ENCODE measurements at regions not wholly inside any gene's neighbourhood (a gene's known extent, or its start where the extent isn't known, plus 50 kb on each side); places are given as distances from the start of the nearest gene placed in this dataset.

GRCh38 chr11:15884777-15885540 is 471.4 kb downstream of the SOX6 start:
- no peak for DNase-seq
- H3K9me3 ChIP-seq (ENCODE audit: control insufficient read depth in 1 of 2, insufficient read depth in 1 of 2, low read length in 2 of 2) = no peaks in the 10 kb centered on the region
- POLR2A ChIA-PET = no interaction called here
- intact Hi-C loops (cut with DNase I, micrococcal nuclease) = no loop called here
- Mint-ChIP-seq H3K36me3 (ENCODE audit: low read depth) (no peaks in the 10 kb centered on the region), H3K4me1 (ENCODE audit: low read depth) (no peaks in the 10 kb centered on the region), H3K27me3 (peaks cover 12% of the 10 kb centered on the region), H3K27ac (no peak overlapping the region), H3K4me3 (no peak overlapping the region), H3K9me3 (no peaks in the 10 kb centered on the region)
- H3K4me3 ChIP-seq (ENCODE audit: low read length) = no peak overlapping the region
- H3K36me3 ChIP-seq (ENCODE audit: insufficient read depth, low read length) = no peaks in the 10 kb centered on the region
- H3K27me3 ChIP-seq (ENCODE audit: control insufficient read depth in 1 of 2, insufficient read depth in 2 of 2, low read length in 2 of 2) = no peaks in the 10 kb centered on the region
- H3K27ac ChIP-seq (ENCODE audit: low read depth in 1 of 2, low read length in 2 of 2) = no peak overlapping the region
- no peak for TF ChIP-seq CTCF (IDR thresholded peaks at IDR 0.05)
- CTCF ChIA-PET = no interaction called here
- H3K4me1 ChIP-seq (ENCODE audit: insufficient read depth, low read length) = no peaks in the 10 kb centered on the region
- ATAC-seq (ENCODE audit: poor library complexity) = no peak

GRCh38 chr11:15885854-15886253 is 470.5 kb downstream of the SOX6 start:
- ATAC-seq (ENCODE audit: poor library complexity) (no peak), DNase-seq (no peak)
- no peak for TF ChIP-seq CTCF (IDR thresholded peaks at IDR 0.05)
- ChIA-PET CTCF (no interaction called here), POLR2A (no interaction called here)
- no peak overlapping the region for H3K27ac Mint-ChIP-seq
- H3K9me3 ChIP-seq (ENCODE audit: control insufficient read depth in 1 of 2, insufficient read depth in 1 of 2, low read length in 2 of 2) = no peaks in the 10 kb centered on the region
- no peak overlapping the region for H3K27ac ChIP-seq (ENCODE audit: low read depth in 1 of 2, low read length in 2 of 2)
- no peak overlapping the region for H3K4me3 Mint-ChIP-seq
- H3K27me3 Mint-ChIP-seq = peaks cover 12% of the 10 kb centered on the region
- no peak overlapping the region for H3K4me3 ChIP-seq (ENCODE audit: low read length)
- H3K4me1 ChIP-seq (ENCODE audit: insufficient read depth, low read length) = no peaks in the 10 kb centered on the region
- H3K4me1 Mint-ChIP-seq (ENCODE audit: low read depth) = no peaks in the 10 kb centered on the region
- no peaks in the 10 kb centered on the region for H3K27me3 ChIP-seq (ENCODE audit: control insufficient read depth in 1 of 2, insufficient read depth in 2 of 2, low read length in 2 of 2)
- H3K36me3 ChIP-seq (ENCODE audit: insufficient read depth, low read length) = no peaks in the 10 kb centered on the region
- H3K36me3 Mint-ChIP-seq (ENCODE audit: low read depth) = no peaks in the 10 kb centered on the region
- intact Hi-C loops (cut with DNase I, micrococcal nuclease) = no loop called here
- H3K9me3 Mint-ChIP-seq = no peaks in the 10 kb centered on the region

- no peaks in the 10 kb centered on the region for H3K27me3 ChIP-seq (ENCODE audit: control insufficient read depth in 1 of 2, insufficient read depth in 2 of 2, low read length in 2 of 2)
- H3K4me3 Mint-ChIP-seq = no peak overlapping the region
- no peaks in the 10 kb centered on the region for H3K36me3 ChIP-seq (ENCODE audit: insufficient read depth, low read length)
- H3K4me1 Mint-ChIP-seq (ENCODE audit: low read depth) = no peaks in the 10 kb centered on the region
- ChIA-PET POLR2A (no interaction called here), CTCF (no interaction called here)
- H3K9me3 ChIP-seq (ENCODE audit: control insufficient read depth in 1 of 2, insufficient read depth in 1 of 2, low read length in 2 of 2) = no peaks in the 10 kb centered on the region
- intact Hi-C loops (cut with DNase I, micrococcal nuclease) = no loop called here
- H3K9me3 Mint-ChIP-seq = no peaks in the 10 kb centered on the region
- no peak for TF ChIP-seq CTCF (IDR thresholded peaks at IDR 0.05)
- ATAC-seq (ENCODE audit: poor library complexity) = no peak
- H3K36me3 Mint-ChIP-seq (ENCODE audit: low read depth) = no peaks in the 10 kb centered on the region
- no peaks in the 10 kb centered on the region for H3K4me1 ChIP-seq (ENCODE audit: insufficient read depth, low read length)
- peaks cover 12% of the 10 kb centered on the region for H3K27me3 Mint-ChIP-seq
- H3K27ac Mint-ChIP-seq = no peak overlapping the region
- no peak for DNase-seq
- no peak overlapping the region for H3K4me3 ChIP-seq (ENCODE audit: low read length)
- no peak overlapping the region for H3K27ac ChIP-seq (ENCODE audit: low read depth in 1 of 2, low read length in 2 of 2)
Observed at GRCh38 chr11:15886299-15886698, 470.0 kb downstream of the SOX6 start.
